RWPE2 (cell line): ENCODE measurements at regions not wholly inside any gene's neighbourhood (a gene's known extent, or its start where the extent isn't known, plus 50 kb on each side); places are given as distances from the start of the nearest gene placed in this dataset.

Experiments
- ATAC-seq: fragments of 200-7000 bp; cut with Tn5 transposase; 3 replicates; pipeline ENCODE4 v1.9.1; 2021; ENCODE audit warnings: low read depth
- DNase-seq: peaks from one replicate; pipeline ENCODE4 v3.0.0-alpha.2; 2020; ENCODE audit warnings: low spot score
- H3K27ac ChIP-seq: fragments of 450-650 bp; 2 replicates; pipeline ENCODE4 v1.5.1; 2017; ENCODE audit warnings: mild to moderate bottlenecking; ENCODE audit not compliant: poor library complexity, severe bottlenecking
- H3K27me3 ChIP-seq: fragments of 250-450 bp; sonication (Bioruptor Pico); 2 replicates; pipeline ENCODE4 v1.5.1; 2021; ENCODE audit warnings: mild to moderate bottlenecking, moderate library complexity; ENCODE audit not compliant: insufficient read depth, poor library complexity, severe bottlenecking
- H3K36me3 ChIP-seq: fragments of 250-450 bp; sonication (Bioruptor Pico); 2 replicates; pipeline ENCODE4 v1.5.1; 2020; ENCODE audit warnings: low read depth, mild to moderate bottlenecking, moderate library complexity
- H3K4me1 ChIP-seq: fragments of 250-450 bp; sonication (Bioruptor Pico); 2 replicates; pipeline ENCODE4 v1.5.1; 2021; ENCODE audit warnings: mild to moderate bottlenecking, moderate library complexity; ENCODE audit not compliant: insufficient read depth, poor library complexity, severe bottlenecking
- H3K4me3 ChIP-seq: fragments of 250-450 bp; sonication (Bioruptor Pico); 2 replicates; pipeline ENCODE4 v1.5.1; 2021; ENCODE audit warnings: mild to moderate bottlenecking, moderate library complexity; ENCODE audit not compliant: severe bottlenecking
- H3K9me3 ChIP-seq: fragments of 250-450 bp; sonication (Bioruptor Pico); 2 replicates; pipeline ENCODE4 v1.5.1; 2021; ENCODE audit warnings: mild to moderate bottlenecking, moderate library complexity; ENCODE audit not compliant: severe bottlenecking
- TF ChIP-seq, protein P1 (sequence below): fragments of 450-650 bp; IDR thresholded peaks from one replicate; pipeline ENCODE4 v1.5.1; 2017; ENCODE audit warnings: mild to moderate bottlenecking, moderate library complexity; ENCODE audit not compliant: poor library complexity, severe bottlenecking

DNA sequence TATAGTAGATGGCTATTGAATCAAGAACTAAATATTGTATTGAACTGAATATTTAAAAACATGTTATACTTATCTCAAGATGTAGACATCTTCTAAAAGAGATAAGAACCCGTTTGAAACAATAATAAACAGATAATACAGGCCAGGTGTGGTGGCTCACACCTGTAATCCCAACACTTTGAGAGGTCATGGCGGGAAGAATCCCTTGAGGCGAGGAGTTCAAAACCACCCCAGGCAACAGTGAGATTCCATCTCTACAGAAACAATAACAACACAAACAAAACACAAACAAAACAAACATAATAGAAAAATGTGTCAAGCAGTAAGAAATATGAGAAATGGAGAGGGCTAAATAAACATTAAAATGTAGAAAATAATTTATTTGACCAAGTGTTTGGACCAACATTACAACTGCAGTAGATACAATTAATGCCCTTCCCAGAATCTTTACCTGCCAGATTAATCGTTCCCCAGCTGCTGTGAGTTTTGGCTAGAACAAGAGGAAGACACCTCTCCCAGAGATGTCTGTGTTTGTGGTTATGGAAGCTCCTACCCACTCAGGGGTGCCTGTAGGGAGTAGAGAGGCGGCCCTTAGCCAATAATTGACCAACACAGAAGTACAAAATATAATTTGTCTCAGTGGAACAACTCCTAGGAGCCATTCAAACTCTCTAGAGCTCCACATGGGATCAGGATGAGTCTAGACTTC, 111.9 kb upstream of the AGTR1 start:
- no peak for DNase-seq
- Histone ChIP-seq H3K4me1 (no peaks in the 10 kb centered on the region), H3K36me3 (no peaks in the 10 kb centered on the region), H3K9me3 (no peaks in the 10 kb centered on the region), H3K27ac (no peak overlapping the region), H3K27me3 (no peaks in the 10 kb centered on the region), H3K4me3 (no peak overlapping the region)
- no peak for ATAC-seq
- TF ChIP-seq, protein P1, sequence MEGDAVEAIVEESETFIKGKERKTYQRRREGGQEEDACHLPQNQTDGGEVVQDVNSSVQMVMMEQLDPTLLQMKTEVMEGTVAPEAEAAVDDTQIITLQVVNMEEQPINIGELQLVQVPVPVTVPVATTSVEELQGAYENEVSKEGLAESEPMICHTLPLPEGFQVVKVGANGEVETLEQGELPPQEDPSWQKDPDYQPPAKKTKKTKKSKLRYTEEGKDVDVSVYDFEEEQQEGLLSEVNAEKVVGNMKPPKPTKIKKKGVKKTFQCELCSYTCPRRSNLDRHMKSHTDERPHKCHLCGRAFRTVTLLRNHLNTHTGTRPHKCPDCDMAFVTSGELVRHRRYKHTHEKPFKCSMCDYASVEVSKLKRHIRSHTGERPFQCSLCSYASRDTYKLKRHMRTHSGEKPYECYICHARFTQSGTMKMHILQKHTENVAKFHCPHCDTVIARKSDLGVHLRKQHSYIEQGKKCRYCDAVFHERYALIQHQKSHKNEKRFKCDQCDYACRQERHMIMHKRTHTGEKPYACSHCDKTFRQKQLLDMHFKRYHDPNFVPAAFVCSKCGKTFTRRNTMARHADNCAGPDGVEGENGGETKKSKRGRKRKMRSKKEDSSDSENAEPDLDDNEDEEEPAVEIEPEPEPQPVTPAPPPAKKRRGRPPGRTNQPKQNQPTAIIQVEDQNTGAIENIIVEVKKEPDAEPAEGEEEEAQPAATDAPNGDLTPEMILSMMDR = no peak

DNA sequence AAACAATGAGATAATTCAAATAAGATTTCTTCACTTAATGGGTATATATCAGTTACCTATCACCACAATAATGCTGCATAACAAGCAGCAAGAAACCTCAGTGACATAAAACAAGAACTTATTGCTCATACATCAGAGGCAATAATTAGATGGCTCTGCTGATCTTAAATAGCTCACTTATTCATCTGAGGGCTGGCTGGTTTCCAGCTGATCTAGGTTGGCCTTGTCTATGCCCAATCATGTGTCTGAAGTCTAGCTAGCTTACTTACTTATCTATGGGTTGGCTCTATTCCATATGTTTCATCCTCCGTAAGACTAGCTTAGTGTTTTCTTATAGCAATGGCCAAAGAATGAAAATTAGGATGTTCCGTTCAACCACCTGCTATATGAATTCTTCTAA, 109.4 kb upstream of the AGTR1 start:
- DNase-seq = no peak
- ATAC-seq = no peak
- H3K27ac ChIP-seq = no peak overlapping the region
- no peak overlapping the region for H3K4me3 ChIP-seq
- H3K27me3 ChIP-seq = no peaks in the 10 kb centered on the region
- TF ChIP-seq, protein P1 = no peak
- no peaks in the 10 kb centered on the region for H3K36me3 ChIP-seq
- no peaks in the 10 kb centered on the region for H3K4me1 ChIP-seq
- no peaks in the 10 kb centered on the region for H3K9me3 ChIP-seq

DNA sequence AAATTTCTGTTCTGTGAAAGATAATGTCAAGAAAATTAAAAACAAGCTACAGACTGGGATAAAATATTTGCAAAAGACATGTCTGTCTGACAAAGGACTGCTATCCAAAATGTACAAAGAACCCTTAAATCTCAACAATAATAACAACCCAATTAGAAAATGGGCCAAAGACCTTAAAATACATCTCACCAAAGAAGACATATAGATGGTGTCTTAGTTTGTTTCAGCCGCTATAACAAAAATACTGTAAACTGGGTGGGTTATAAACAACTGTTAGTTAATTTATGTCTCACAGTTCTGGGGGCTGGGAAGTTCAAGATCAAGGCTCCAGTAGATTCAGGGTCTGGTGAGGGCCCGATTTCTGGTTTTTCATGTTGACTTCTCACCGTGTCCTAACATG, 106.2 kb upstream of the AGTR1 start:
- no peaks in the 10 kb centered on the region for H3K4me1 ChIP-seq
- TF ChIP-seq, protein P1 = no peak
- DNase-seq (no peak), ATAC-seq (no peak)
- no peaks in the 10 kb centered on the region for H3K36me3 ChIP-seq
- H3K4me3 ChIP-seq = no peak overlapping the region
- no peaks in the 10 kb centered on the region for H3K27me3 ChIP-seq
- no peak overlapping the region for H3K27ac ChIP-seq
- H3K9me3 ChIP-seq = no peaks in the 10 kb centered on the region

GRCh38 chr3:148598619-148599018, 99.1 kb upstream of the AGTR1 start:
- Histone ChIP-seq H3K36me3 (no peaks in the 10 kb centered on the region), H3K27ac (no peak overlapping the region), H3K4me3 (no peak overlapping the region), H3K4me1 (no peaks in the 10 kb centered on the region), H3K9me3 (no peaks in the 10 kb centered on the region), H3K27me3 (no peaks in the 10 kb centered on the region)
- ATAC-seq (no peak), DNase-seq (no peak)
- TF ChIP-seq, protein P1 = no peak

DNA sequence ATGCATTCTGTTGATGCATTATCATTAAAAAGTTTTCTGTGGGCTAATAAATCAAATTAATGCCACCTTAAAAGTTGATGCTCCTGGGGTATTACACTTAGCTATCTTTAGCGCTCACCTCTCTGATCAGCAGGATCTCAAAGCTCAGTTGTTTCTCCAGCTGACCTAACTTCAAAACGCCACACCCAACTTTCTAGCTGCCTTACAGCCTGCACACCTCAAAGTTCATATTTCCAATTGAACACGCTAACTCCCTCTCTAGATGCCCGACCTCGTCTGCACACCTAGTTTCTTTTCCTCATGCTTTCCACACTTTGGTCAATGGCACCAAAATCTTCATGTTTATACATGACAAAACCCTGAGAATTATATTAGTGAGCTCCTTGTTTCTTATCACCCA, 98.2 kb upstream of the AGTR1 start:
- no peak for ATAC-seq
- H3K9me3 ChIP-seq = no peaks in the 10 kb centered on the region
- no peaks in the 10 kb centered on the region for H3K36me3 ChIP-seq

More for the DNA sequence above, 98.2 kb upstream of the AGTR1 start:
- no peaks in the 10 kb centered on the region for H3K4me1 ChIP-seq
- TF ChIP-seq, protein P1 = no peak
- no peaks in the 10 kb centered on the region for H3K27me3 ChIP-seq
- no peak overlapping the region for H3K4me3 ChIP-seq
- H3K27ac ChIP-seq = no peak overlapping the region
- DNase-seq = no peak
